ENCODE measurements at regions not wholly inside any gene's neighbourhood (a gene's known extent, or its start where the extent isn't known, plus 50 kb on each side); places are given as distances from the start of the nearest gene placed in this dataset.
A peak's percentile ranks its signal among the peaks of the same experiment; 100 is the strongest.

DNA sequence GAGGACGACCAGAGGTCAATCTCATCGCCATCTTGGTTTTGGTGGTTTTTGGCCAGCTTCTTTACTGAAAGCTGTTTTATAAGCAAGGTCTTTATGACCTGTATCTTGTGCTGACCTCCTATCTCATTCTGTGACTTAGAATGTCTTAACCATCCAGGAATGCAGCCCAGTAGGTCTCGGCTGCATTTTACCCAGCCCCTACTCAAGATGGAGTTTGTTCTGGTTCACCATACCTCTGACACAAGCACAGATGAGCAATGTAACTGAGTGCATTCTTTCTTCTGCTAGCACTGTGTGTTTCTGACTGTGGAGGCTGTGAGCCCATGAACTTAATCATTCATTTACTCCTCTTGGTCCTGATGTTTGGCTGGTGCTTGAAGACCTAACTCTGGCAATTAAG is 794.5 kb upstream of the CELF2 start:
- H3K27me3 ChIP-seq, result no peaks in the 10 kb centered on the region
- H3K4me1 ChIP-seq (ENCODE audit: insufficient read depth), result no peaks in the 10 kb centered on the region
- no peak for DNase-seq
- H3K4me3 ChIP-seq, result no peak overlapping the region
- no peak overlapping the region for H3K27ac ChIP-seq
- H3K9me3 ChIP-seq, result no peaks in the 10 kb centered on the region
- 77 to 81% (median 79%) methylated on average over 3 of the region's 3 CpGs for WGBS, 3 donors
- intact Hi-C loops (cut with DNase I), result no loop called here
- H3K36me3 ChIP-seq, result no peaks in the 10 kb centered on the region
- TF ChIP-seq EP300 (IDR thresholded peaks at IDR 0.05), result no peak
- TF ChIP-seq, protein P1, sequence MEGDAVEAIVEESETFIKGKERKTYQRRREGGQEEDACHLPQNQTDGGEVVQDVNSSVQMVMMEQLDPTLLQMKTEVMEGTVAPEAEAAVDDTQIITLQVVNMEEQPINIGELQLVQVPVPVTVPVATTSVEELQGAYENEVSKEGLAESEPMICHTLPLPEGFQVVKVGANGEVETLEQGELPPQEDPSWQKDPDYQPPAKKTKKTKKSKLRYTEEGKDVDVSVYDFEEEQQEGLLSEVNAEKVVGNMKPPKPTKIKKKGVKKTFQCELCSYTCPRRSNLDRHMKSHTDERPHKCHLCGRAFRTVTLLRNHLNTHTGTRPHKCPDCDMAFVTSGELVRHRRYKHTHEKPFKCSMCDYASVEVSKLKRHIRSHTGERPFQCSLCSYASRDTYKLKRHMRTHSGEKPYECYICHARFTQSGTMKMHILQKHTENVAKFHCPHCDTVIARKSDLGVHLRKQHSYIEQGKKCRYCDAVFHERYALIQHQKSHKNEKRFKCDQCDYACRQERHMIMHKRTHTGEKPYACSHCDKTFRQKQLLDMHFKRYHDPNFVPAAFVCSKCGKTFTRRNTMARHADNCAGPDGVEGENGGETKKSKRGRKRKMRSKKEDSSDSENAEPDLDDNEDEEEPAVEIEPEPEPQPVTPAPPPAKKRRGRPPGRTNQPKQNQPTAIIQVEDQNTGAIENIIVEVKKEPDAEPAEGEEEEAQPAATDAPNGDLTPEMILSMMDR (IDR thresholded peaks at IDR 0.05), result no peak
- no peak for TF ChIP-seq POLR2A (IDR thresholded peaks at IDR 0.05)

GRCh38 chr10:10225136-10225676 is 792.5 kb upstream of the CELF2 start:
- TF ChIP-seq POLR2A (IDR thresholded peaks at IDR 0.05) (no peak), EP300 (IDR thresholded peaks at IDR 0.05) (no peak)
- TF ChIP-seq, protein P1 (IDR thresholded peaks at IDR 0.05), result no peak
- Histone ChIP-seq H3K4me3 (no peak overlapping the region), H3K9me3 (no peaks in the 10 kb centered on the region), H3K36me3 (no peaks in the 10 kb centered on the region), H3K27ac (no peak overlapping the region), H3K4me1 (ENCODE audit: insufficient read depth) (no peaks in the 10 kb centered on the region), H3K27me3 (no peaks in the 10 kb centered on the region)
- 41 to 48% (median 45%) methylated on average over 4 of the region's 4 CpGs for WGBS, 3 donors
- DNase-seq, result no peak
- intact Hi-C loops (cut with DNase I), result no loop called here

DNA sequence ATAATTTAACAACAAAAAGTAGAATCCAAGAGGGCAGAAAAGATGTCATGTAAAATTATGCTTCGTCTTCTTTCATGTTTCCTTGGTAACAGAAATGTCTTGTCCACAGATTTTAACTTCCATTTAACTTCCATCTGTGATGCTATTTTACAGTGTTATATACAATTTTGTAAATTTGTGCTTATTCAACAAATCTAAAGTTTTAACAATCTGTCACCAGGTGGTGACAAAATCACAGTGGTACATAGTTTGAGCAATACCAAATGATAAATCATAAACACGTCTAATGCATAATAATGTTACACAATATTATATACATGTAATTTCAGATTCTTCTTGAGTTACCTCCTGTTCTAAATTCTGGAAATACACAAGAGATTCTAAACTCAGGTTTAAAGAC is 784.4 kb upstream of the CELF2 start:
- DNase-seq, result no peak
- no peaks in the 10 kb centered on the region for H3K9me3 ChIP-seq
- H3K4me1 ChIP-seq (ENCODE audit: insufficient read depth), result no peaks in the 10 kb centered on the region
- H3K27ac ChIP-seq, result no peak overlapping the region
- H3K36me3 ChIP-seq, result no peaks in the 10 kb centered on the region
- no peak overlapping the region for H3K4me3 ChIP-seq
- intact Hi-C loops (cut with DNase I), result no loop called here
- 47 to 49% (median 48%) methylated on average over 2 of the region's 2 CpGs for WGBS, 3 donors
- no peaks in the 10 kb centered on the region for H3K27me3 ChIP-seq
- TF ChIP-seq, protein P1 (IDR thresholded peaks at IDR 0.05), result peak in 1 of 3 donors; percentile 25
- no peak for TF ChIP-seq POLR2A (IDR thresholded peaks at IDR 0.05)
- TF ChIP-seq EP300 (IDR thresholded peaks at IDR 0.05), result no peak

GRCh38 chr10:10235003-10235402 is 782.7 kb upstream of the CELF2 start:
- intact Hi-C loops (cut with DNase I), result no loop called here
- TF ChIP-seq POLR2A (IDR thresholded peaks at IDR 0.05), result no peak
- TF ChIP-seq EP300 (IDR thresholded peaks at IDR 0.05), result no peak
- TF ChIP-seq, protein P1 (IDR thresholded peaks at IDR 0.05), result no peak
- Histone ChIP-seq H3K27me3 (no peaks in the 10 kb centered on the region), H3K27ac (no peak overlapping the region), H3K9me3 (no peaks in the 10 kb centered on the region), H3K36me3 (no peaks in the 10 kb centered on the region), H3K4me1 (ENCODE audit: insufficient read depth) (no peaks in the 10 kb centered on the region), H3K4me3 (no peak overlapping the region)
- 71 to 83% (median 82%) methylated on average over 3 of the region's 3 CpGs for WGBS, 3 donors
- no peak for DNase-seq
